ENCODE measurements at regions not wholly inside any gene's neighbourhood (a gene's known extent, or its start where the extent isn't known, plus 50 kb on each side); places are given as distances from the start of the nearest gene placed in this dataset.

GRCh38 chr11:116375221-116375620 is 397.6 kb downstream of the BUD13 start:
- Mint-ChIP-seq H3K27me3 (ENCODE audit: insufficient read depth, low read depth, poor library complexity) (peaks cover 2% of the 10 kb centered on the region), H3K9me3 (peaks cover 8% of the 10 kb centered on the region; the same call in 2 of the 3 replicates), H3K27ac (no peak overlapping the region), H3K36me3 (ENCODE audit: low read depth) (no peaks in the 10 kb centered on the region; the same call in 2 of the 3 replicates), H3K4me3 (no peak overlapping the region), H3K4me1 (peaks cover 16% of the 10 kb centered on the region)
- Histone ChIP-seq H3K9me2 (ENCODE audit: insufficient read depth) (no peaks in the 10 kb centered on the region), H3K79me2 (replicated peaks; ENCODE audit: insufficient read depth) (no peaks in the 10 kb centered on the region), H4K20me1 (replicated peaks; ENCODE audit: insufficient read depth) (no peaks in the 10 kb centered on the region), H3K4me3 (no peak overlapping the region), H3K4me2 (no peak overlapping the region), H3K27ac (ENCODE audit: low read depth) (no peak overlapping the region), H3K36me3 (ENCODE audit: insufficient read depth) (no peaks in the 10 kb centered on the region), H3K4me1 (ENCODE audit: insufficient read depth) (peaks cover 9% of the 10 kb centered on the region), H3F3A (replicated peaks; ENCODE audit: low read depth) (no peaks in the 10 kb centered on the region), H2AFZ (no peak overlapping the region), H3K27me3 (ENCODE audit: insufficient read depth) (no peaks in the 10 kb centered on the region)
- peak; percentile 53 to 58 for TF ChIP-seq CTCF (conservative IDR thresholded peaks at IDR 0.05; ENCODE audit: low read depth in 2 of 2)
- no peak for TF ChIP-seq STAT1 (IDR thresholded peaks at IDR 0.05; ENCODE audit: unreplicated experiment)
- ATAC-seq (no peak), DNase-seq (ENCODE audit: low spot score) (peak; percentile 20)

DNA sequence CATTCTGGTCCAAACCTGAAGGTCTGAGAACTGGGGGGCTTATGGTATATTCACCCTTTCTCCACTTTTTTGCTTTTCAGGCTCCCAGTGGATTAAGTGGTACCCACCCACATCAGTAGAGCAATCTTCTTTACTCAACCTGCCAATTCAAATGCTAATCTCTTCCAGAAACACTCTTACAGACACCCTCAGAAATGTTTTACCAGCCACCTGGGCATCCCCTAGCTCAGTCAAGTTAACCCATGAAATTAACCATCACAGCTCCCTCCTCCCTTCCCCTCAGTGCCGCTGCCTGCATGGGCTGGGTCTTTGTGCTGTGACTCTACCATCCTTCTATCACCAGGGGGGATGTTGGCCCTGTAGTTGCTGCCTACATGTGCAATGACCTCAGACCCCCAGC is 398.7 kb downstream of the BUD13 start:
- Mint-ChIP-seq H3K4me3 (no peak overlapping the region), H3K36me3 (ENCODE audit: low read depth) (no peaks in the 10 kb centered on the region; the same call in 2 of the 3 replicates), H3K9me3 (peaks cover 8% of the 10 kb centered on the region; the same call in 2 of the 3 replicates), H3K27ac (no peak overlapping the region), H3K4me1 (peaks cover 8% of the 10 kb centered on the region; the same call in 2 of the 3 replicates), H3K27me3 (ENCODE audit: insufficient read depth, low read depth, poor library complexity) (peaks cover 2% of the 10 kb centered on the region)
- no peaks in the 10 kb centered on the region for H4K20me1 ChIP-seq (replicated peaks; ENCODE audit: insufficient read depth)
- H3K4me1 ChIP-seq (ENCODE audit: insufficient read depth): peaks cover 5% of the 10 kb centered on the region
- no peaks in the 10 kb centered on the region for H3F3A ChIP-seq (replicated peaks; ENCODE audit: low read depth)
- H3K4me2 ChIP-seq: no peak overlapping the region
- no peaks in the 10 kb centered on the region for H3K9me2 ChIP-seq (ENCODE audit: insufficient read depth)
- no peaks in the 10 kb centered on the region for H3K36me3 ChIP-seq (ENCODE audit: insufficient read depth)
- H3K27me3 ChIP-seq (ENCODE audit: insufficient read depth): no peaks in the 10 kb centered on the region
- ATAC-seq (no peak), DNase-seq (ENCODE audit: low spot score) (no peak)
- H2AFZ ChIP-seq: no peak overlapping the region
- H3K27ac ChIP-seq (ENCODE audit: low read depth): no peak overlapping the region
- H3K4me3 ChIP-seq: no peak overlapping the region
- no peaks in the 10 kb centered on the region for H3K79me2 ChIP-seq (replicated peaks; ENCODE audit: insufficient read depth)
- TF ChIP-seq ZNF331 (CRISPR knock-in tag; IDR thresholded peaks at IDR 0.05; ENCODE audit: low read depth) (no peak), CREB1 (CRISPR knock-in tag; IDR thresholded peaks at IDR 0.05; ENCODE audit: low read depth) (no peak), EZH2phosphoT487 (IDR thresholded peaks at IDR 0.05; ENCODE audit: unreplicated experiment) (no peak), STAT1 (IDR thresholded peaks at IDR 0.05; ENCODE audit: unreplicated experiment) (no peak), ETS1 (IDR thresholded peaks at IDR 0.05) (no peak), EZH2 (IDR thresholded peaks at IDR 0.05; ENCODE audit: low read depth, unreplicated experiment) (no peak), ZNF114 (CRISPR knock-in tag; IDR thresholded peaks at IDR 0.05) (no peak), JUNB (IDR thresholded peaks at IDR 0.05; ENCODE audit: unreplicated experiment) (no peak), POLR2AphosphoS5 (IDR thresholded peaks at IDR 0.05; ENCODE audit: low read depth) (no peak), CTCF (conservative IDR thresholded peaks at IDR 0.05; ENCODE audit: low read depth in 2 of 2) (no peak)
- TF ChIP-seq, protein P1, sequence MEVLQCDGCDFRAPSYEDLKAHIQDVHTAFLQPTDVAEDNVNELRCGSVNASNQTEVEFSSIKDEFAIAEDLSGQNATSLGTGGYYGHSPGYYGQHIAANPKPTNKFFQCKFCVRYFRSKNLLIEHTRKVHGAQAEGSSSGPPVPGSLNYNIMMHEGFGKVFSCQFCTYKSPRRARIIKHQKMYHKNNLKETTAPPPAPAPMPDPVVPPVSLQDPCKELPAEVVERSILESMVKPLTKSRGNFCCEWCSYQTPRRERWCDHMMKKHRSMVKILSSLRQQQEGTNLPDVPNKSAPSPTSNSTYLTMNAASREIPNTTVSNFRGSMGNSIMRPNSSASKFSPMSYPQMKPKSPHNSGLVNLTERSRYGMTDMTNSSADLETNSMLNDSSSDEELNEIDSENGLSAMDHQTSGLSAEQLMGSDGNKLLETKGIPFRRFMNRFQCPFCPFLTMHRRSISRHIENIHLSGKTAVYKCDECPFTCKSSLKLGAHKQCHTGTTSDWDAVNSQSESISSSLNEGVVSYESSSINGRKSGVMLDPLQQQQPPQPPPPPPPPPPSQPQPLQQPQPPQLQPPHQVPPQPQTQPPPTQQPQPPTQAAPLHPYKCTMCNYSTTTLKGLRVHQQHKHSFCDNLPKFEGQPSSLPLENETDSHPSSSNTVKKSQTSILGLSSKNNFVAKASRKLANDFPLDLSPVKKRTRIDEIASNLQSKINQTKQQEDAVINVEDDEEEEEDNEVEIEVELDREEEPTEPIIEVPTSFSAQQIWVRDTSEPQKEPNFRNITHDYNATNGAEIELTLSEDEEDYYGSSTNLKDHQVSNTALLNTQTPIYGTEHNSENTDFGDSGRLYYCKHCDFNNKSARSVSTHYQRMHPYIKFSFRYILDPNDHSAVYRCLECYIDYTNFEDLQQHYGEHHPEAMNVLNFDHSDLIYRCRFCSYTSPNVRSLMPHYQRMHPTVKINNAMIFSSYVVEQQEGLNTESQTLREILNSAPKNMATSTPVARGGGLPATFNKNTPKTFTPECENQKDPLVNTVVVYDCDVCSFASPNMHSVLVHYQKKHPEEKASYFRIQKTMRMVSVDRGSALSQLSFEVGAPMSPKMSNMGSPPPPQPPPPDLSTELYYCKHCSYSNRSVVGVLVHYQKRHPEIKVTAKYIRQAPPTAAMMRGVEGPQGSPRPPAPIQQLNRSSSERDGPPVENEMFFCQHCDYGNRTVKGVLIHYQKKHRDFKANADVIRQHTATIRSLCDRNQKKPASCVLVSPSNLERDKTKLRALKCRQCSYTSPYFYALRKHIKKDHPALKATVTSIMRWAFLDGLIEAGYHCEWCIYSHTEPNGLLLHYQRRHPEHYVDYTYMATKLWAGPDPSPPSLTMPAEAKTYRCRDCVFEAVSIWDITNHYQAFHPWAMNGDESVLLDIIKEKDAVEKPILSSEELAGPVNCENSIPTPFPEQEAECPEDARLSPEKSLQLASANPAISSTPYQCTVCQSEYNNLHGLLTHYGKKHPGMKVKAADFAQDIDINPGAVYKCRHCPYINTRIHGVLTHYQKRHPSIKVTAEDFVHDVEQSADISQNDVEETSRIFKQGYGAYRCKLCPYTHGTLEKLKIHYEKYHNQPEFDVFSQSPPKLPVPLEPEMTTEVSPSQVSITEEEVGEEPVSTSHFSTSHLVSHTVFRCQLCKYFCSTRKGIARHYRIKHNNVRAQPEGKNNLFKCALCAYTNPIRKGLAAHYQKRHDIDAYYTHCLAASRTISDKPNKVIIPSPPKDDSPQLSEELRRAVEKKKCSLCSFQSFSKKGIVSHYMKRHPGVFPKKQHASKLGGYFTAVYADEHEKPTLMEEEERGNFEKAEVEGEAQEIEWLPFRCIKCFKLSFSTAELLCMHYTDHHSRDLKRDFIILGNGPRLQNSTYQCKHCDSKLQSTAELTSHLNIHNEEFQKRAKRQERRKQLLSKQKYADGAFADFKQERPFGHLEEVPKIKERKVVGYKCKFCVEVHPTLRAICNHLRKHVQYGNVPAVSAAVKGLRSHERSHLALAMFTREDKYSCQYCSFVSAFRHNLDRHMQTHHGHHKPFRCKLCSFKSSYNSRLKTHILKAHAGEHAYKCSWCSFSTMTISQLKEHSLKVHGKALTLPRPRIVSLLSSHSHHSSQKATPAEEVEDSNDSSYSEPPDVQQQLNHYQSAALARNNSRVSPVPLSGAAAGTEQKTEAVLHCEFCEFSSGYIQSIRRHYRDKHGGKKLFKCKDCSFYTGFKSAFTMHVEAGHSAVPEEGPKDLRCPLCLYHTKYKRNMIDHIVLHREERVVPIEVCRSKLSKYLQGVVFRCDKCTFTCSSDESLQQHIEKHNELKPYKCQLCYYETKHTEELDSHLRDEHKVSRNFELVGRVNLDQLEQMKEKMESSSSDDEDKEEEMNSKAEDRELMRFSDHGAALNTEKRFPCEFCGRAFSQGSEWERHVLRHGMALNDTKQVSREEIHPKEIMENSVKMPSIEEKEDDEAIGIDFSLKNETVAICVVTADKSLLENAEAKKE (CRISPR knock-in tag; IDR thresholded peaks at IDR 0.05): no peak
